GM18951 (cell line): ENCODE measurements at regions not wholly inside any gene's neighbourhood (a gene's known extent, or its start where the extent isn't known, plus 50 kb on each side); places are given as distances from the start of the nearest gene placed in this dataset.
"Not testable (repeated sequence)": the region's sequence is repeated elsewhere in the genome, so short reads cannot be mapped to it uniquely, and the experiment has no call there.

Source experiments
- POLR2A ChIP-seq: IDR thresholded peaks from 4 replicates; pipeline ENCODE4 v1.6.1; 2011; ENCODE audit warnings: mild to moderate bottlenecking; ENCODE audit not compliant: insufficient read length, insufficient read depth; ENCODE audit errors: extremely low read depth
- in situ Hi-C: fragments of 300-500 bp; cut with MboI; formaldehyde crosslinking; loops from one replicate; pipeline ENCODE4 v1.12.0; 2022; ENCODE audit warnings: low sequenced_read_pairs, mixed read lengths, inconsistent platforms; ENCODE audit not compliant: unreplicated experiment

DNA sequence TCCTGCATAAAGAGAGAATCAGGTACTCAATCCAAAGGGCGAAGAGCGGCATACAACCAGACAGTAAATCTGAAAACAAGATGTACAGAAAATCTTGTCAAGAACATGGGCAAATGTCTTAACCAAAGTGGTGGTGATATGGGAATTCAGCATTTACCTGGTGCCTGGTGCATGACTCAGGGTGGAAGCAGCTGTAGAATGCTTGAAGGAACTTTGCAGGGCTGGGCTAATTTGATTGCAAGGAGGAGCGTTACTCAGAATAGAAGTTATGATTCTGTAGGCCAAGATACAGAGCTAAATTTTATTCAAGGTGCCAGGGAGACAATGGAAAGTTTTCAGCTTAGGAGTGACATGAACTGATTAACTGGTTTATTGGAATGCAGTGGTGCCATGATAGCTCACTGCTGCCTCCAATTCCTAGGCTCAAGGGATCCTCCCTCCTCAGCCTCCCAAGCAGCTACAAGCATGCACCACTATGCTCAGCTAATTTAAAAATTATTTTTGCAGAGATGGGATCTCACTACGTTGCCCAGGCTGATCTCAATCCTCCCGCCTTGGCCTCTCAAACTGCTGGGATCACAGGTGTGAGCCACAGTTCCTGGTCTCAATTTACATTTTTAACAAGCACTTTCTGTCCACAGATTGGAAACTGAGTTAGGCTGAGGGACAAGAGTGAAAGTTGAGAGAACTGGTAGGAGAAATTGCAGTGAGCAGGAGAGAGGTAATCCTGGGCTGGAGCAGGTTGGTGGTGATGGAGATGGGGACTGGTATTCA lies 91.5 kb upstream of the TBC1D5 start:
- TF ChIP-seq POLR2A: no peak
- in situ Hi-C loops: loop anchor here (10.0 to 25.0 kb wide), 3 partner anchors 399 to 1222 kb away; partner anchors contain the start of gene DAZL

DNA sequence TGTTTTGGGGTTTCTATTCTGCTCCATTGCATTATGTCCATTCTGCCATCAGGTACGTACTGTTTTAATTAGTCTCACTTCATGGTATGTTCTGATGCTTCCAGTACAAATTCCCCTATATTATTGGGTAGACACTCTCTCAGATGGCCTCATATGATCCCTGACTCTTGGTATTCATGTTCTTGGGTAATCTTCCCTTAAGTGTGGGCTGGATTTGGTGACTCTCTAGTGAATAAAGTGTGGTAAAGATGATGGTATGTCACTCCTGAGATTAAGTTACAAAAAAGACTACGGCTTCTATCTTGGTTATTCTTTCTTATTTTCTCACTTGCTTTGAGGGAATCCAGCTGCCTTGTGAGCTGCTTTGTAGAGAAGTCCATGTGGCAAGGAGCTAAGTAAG lies 89.6 kb upstream of the TBC1D5 start:
- in situ Hi-C loops: loop anchor here (10.0 to 25.0 kb wide), 3 partner anchors 397 to 1220 kb away; partner anchors contain the start of gene DAZL
- no peak for TF ChIP-seq POLR2A

DNA sequence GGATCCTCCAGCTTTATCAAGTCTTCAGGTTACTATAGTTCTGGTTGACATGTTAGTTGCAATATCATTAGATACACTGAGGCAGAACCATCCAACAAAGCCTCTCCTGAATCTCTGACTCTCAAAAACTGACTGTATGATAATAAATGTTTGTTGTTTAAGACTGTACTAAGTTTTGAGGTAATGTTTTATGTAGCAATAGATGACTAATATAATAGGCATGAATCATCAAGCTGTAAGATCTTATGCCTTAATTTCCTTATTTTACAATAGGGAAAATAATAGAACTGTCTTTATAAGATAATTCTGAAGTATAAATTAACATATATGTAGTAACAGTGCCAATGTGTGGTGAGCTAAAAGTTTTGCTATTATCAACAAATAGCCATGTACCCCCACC lies 88.9 kb upstream of the TBC1D5 start:
- in situ Hi-C loops: loop anchor here (10.0 to 25.0 kb wide), 3 partner anchors 397 to 1219 kb away; partner anchors contain the start of gene DAZL
- TF ChIP-seq POLR2A: no peak

DNA sequence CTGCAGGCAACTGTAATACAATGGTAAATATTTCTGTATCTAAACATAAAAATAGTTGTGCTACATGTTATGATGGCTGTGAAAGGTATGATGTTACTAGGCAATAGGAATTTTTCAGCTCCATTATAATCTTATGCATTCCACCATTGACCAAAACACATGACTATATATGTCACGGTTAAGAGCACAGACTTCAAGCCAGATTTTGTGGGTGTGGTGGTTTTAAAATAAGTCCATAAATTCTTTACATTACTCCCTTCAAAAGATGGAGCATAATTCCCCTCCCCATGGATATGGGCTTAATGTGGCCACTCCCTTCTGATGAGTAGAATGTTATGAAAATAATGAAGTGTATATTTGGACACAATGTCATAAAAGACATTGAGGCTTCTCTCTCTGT lies 88.4 kb upstream of the TBC1D5 start:
- TF ChIP-seq POLR2A: no peak
- in situ Hi-C loops: loop anchor here (10.0 to 25.0 kb wide), 3 partner anchors 396 to 1218 kb away; partner anchors contain the start of gene DAZL

DNA sequence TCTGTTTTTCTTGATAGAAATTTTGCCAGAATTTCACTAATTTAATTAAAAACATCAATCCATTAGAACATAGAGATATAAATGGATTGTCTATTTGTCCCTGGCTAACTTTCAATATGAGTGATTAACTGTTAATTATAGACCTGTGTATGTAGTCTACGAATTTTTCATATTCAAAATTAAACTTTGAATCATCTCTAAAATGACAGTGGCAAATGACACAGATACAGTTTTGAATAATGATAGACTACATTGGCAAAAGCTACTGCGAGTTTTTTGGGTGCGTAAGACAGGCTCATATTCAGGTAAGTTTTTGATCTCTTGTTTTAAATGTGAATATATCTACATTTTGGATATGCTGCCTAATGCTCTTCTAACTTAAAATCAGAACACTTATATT lies 86.0 kb upstream of the TBC1D5 start:
- no peak for TF ChIP-seq POLR2A
- in situ Hi-C loops: loop anchor here (25.0 kb wide), 1 partner anchor 1216 kb away; the partner anchor contains the start of gene DAZL

DNA sequence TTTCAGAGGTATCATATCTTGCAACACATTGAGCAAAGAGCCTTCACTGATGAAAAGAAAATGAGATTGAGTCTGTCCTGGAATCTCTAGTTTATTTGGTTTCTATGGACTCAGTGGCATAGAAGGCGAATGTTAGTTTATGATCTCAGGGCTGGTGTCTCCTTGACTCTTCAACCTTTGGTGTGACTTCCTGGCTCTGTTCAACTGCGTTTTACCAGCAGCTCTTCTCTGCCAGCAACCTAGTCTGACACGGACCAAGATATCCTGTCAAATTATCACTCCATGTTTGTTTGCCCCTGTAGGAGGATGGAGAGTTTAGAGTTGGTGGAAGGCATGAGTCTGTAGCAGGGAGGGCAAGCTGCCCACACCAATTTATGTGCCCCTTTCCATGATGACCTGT lies 82.9 kb upstream of the TBC1D5 start:
- no peak for TF ChIP-seq POLR2A
- in situ Hi-C loops: loop anchor here (25.0 kb wide), 1 partner anchor 1213 kb away; the partner anchor contains the start of gene DAZL

DNA sequence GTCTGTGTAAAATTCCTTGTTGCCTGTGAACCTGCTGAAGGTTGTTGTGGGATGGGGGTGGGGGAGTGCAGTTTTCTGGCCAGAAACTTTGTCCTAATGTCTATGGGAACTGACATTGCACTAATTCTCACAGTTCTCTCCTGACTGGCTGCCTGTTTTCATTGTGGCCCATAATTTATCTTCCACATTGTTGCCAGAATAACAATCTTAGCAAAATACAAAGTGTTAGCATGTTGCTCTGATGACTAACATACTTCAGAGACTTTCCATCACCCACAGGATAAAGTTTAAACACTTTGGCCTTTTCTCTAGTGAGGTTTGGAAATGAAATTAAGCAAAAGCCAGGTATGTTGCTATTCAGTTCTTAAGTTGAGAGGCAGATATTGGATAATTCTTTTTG lies 81.4 kb upstream of the TBC1D5 start:
- TF ChIP-seq POLR2A: no peak
- in situ Hi-C loops: no loop called here

DNA sequence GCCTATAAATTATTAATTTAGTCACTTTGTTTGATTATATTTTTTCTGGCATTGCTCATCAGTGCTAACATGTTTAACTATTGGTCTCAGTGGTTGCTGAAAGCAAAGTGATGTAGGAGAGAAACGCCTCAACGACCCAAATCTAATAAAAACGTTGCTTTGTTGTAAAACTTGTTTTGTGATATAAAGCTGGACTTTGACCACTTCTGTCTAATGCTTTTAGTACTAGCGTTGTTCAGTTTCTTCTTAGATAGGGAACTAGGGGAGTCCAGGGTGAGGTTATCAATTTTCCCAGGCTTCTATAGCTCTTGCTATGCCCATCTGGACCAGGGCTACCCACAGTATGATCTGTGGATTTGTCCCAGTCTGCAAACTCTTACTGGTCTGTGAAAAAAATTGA lies 80.6 kb upstream of the TBC1D5 start:
- in situ Hi-C loops: no loop called here

DNA sequence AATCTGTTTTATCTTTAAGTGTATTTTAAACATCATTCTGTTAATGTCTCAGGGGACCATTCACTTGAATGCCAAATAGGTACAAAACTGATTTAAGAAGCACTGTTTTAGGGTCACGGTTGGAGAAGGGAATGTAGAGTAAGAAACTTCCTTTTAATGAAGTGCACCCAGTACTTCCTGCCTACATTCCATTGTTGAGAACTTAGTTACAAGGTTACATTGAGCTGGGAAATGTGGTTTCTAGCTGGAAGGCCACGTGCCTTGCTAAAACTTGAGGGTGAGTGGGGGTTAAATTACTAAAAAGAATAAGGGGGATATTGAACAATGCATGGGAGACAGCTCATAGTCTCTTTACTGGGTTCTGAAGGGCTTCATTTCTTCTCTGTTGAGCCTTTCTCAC lies 78.3 kb upstream of the TBC1D5 start:
- TF ChIP-seq POLR2A: no peak
- in situ Hi-C loops: no loop called here

More for the DNA sequence above, 80.6 kb upstream of the TBC1D5 start:
- no peak for TF ChIP-seq POLR2A

DNA sequence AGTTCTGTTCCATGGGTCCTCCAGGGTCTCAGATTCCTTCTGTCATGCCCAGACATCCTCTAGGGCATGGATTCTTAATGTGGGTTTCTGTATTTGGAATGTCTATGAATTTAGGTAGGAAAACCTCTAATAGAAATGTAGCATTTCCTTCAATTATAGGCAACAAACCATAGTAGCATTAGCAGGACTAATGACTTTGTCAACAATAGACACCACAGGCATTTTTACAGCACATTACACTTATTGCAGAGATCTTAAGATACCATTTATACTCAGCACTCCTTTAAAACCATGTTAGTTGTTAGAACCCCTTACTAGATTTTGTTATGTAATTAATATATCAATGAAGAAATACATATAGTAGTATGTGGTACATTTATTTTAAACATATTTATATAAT lies 77.8 kb upstream of the TBC1D5 start:
- in situ Hi-C loops: no loop called here
- TF ChIP-seq POLR2A: no peak

DNA sequence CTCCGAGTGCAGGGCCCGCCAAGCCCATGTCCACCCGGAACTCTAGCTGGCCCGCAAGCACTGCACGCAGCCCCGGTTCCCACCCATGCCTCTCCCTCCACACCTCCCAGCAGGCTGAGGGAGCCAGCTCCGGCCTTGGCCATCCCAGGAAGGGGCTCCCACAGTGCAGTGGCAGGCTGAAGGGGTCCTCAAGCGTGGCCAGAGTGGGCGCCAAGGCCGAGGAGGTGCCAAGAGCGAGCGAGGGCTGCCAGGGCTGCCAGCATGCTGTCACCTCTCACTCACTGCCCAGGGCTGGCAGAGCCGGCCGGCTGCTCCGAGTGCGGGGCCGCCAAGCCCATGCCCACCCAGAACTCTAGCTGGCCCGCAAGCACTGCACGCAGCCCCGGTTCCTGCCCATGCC lies 75.5 kb upstream of the TBC1D5 start:
- in situ Hi-C loops: not testable (repeated sequence)

DNA sequence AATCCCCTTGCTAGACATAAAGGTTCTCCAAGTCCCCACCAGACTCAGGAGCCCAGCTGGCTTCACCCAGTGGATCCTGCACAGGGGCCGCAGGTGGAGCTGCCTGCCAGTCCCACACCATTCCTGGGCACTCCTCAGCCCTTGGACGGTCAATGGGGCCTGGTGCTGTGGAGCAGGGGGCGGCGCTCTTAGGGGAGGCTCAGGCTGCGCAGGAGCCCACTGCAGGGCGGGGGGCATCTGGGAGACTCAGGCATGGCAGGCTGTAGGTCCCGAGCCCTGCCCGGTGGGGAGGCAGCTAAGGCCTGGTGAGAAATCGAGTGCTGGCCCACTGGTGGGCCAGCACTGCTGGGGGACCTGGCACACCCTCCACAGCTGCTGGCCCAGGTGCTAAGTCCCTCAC lies 75.1 kb upstream of the TBC1D5 start:
- no peak for TF ChIP-seq POLR2A
- in situ Hi-C loops: no loop called here

DNA sequence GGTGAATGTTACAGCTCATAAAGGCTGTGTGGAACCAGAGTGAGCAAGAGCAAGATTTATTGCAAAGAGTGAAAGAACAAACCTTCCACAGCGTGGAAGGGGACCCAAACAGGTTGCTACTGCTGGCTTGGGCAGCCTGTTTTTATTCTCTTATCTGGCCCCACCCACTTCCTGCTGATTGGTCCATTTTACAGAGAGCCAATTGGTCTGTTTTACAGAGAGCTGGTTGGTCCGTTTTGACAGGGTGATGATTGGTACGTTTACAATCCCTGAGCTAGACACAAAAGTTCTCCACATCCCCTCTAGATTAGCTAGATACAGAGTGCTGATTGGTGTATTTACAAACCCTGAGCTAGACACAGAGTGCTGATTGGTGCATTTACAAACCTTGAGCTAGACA lies 74.4 kb upstream of the TBC1D5 start:
- in situ Hi-C loops: not testable (repeated sequence)

DNA sequence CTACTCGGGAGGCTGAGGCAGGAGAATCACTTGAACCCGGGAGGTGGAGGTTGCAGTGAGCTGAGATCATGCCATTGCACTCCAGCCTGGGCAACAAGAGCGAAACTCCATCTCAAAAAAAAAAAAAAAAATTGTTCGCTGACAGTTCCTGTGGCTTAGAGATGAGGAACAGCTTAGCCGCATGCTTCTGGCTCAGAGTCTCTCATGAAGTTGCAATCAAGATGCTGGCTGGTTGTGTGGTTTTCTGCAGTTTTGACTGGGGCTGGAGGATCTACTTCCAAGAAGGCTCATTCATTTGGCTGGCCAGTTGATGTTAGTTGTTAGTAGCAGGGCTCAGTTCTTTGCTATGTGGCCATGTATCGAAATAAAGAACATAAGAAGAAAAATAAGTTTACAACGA lies 69.9 kb upstream of the TBC1D5 start:
- in situ Hi-C loops: not testable (repeated sequence)
